GM12873 (cell line): ENCODE measurements at regions not wholly inside any gene's neighbourhood (a gene's known extent, or its start where the extent isn't known, plus 50 kb on each side); places are given as distances from the start of the nearest gene placed in this dataset.

Experiments
- CTCF ChIP-seq: IDR thresholded peaks from 2 replicates; pipeline ENCODE4 v1.5.1; 2012; ENCODE audit warnings: low read depth, mild to moderate bottlenecking, moderate library complexity, low read length, control low read depth; ENCODE audit not compliant: insufficient read depth; ENCODE audit errors: missing control alignments

GRCh38 chr14:104445832-104446381, 133.7 kb upstream of the C14orf180 start:
- TF ChIP-seq CTCF: no peak

GRCh38 chr14:104446611-104447010, 133.0 kb upstream of the C14orf180 start:
- no peak for TF ChIP-seq CTCF

GRCh38 chr14:104447750-104448149, 131.8 kb upstream of the C14orf180 start:
- no peak for TF ChIP-seq CTCF

- no peak for TF ChIP-seq CTCF
Measured at GRCh38 chr14:104448321-104448720, 131.2 kb upstream of the C14orf180 start.

GRCh38 chr14:104448721-104449120, 130.8 kb upstream of the C14orf180 start:
- no peak for TF ChIP-seq CTCF

GRCh38 chr14:104450811-104451401, 128.7 kb upstream of the C14orf180 start:
- no peak for TF ChIP-seq CTCF

GRCh38 chr14:104451474-104451873, 128.1 kb upstream of the C14orf180 start:
- no peak for TF ChIP-seq CTCF
